GM18868 (cell line): ENCODE measurements at regions not wholly inside any gene's neighbourhood (a gene's known extent, or its start where the extent isn't known, plus 50 kb on each side); places are given as distances from the start of the nearest gene placed in this dataset.
"Not testable (repeated sequence)": the region's sequence is repeated elsewhere in the genome, so short reads cannot be mapped to it uniquely, and the experiment has no call there.

Experiments
- ATAC-seq: cut with Tn5 transposase; IDR thresholded peaks from one replicate; pipeline ENCODE4 v1.9.1; 2021; ENCODE audit warnings: mild to moderate bottlenecking, moderate library complexity; ENCODE audit not compliant: unreplicated experiment

DNA sequence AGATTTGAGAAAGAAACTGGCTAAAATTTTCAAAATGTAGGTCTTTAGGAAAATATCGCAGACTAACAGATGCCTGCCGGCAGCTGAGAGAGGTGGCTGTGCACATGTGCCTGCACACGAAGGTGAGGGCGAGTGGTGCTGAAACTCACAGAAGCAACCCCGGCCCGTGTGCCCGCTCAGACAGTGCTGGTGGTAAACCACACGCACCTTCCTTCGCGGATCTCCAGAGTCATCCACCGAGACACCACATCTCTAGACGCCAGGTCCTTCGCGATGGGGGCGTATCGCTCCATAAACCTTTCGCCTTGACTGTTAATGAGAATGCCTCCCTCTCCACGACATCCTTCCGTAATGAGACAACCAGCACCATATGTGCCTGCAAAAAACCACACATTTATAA lies 68.5 kb upstream of the TNK2 start:
- not testable (repeated sequence) for ATAC-seq

GRCh38 chr3:195974281-195974680 lies 65.9 kb upstream of the TNK2 start:
- ATAC-seq: not testable (repeated sequence)

- not testable (repeated sequence) for ATAC-seq
Observed at GRCh38 chr3:195970873-195971272, 62.5 kb upstream of the TNK2 start.

DNA sequence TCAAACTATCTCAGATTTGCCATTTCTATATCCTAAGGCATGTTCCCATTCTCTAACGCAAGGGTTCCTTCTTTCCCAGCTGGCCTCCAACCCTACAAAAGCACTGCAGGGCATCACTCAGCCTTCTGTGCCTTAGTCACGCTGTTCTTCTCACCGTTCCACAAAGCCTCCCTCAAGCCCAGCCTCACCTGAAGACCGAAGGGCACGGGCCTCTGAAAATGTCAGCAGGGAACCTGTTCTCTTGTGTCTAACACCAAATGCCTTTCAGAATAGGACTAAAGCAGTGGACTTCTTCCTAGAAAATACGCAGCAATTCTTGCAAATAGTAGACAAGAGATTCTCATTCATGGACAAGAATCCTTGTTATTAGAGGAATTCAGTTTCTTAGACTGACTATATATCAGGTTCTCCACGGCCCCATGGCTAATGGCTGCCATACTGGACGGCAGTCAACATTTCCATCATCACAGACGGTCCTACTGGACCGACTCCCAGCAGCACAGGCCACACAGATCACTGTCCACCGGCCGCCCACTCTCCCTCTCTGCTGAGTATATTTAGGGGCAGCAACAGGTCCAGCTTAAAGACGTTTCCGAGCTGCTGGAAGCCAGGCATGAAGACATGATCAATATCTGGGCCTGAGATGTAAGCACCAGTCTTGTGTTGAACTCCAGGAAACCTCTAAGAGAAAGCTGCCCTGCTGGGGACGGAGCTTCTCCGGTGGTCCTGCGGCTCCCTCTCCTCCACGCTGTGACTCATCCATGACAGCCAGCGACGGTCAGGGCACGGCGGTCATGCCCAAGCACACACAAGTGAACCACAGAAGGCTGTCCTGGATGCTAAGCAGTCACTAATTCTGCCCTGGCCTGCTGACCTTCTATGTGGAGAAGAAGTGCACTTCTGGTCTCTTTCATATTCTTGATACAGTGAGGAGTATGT lies 61.8 kb upstream of the TNK2 start:
- not testable (repeated sequence) for ATAC-seq

- ATAC-seq: not testable (repeated sequence)
Observed at GRCh38 chr3:195969341-195969740, 61.0 kb upstream of the TNK2 start.

DNA sequence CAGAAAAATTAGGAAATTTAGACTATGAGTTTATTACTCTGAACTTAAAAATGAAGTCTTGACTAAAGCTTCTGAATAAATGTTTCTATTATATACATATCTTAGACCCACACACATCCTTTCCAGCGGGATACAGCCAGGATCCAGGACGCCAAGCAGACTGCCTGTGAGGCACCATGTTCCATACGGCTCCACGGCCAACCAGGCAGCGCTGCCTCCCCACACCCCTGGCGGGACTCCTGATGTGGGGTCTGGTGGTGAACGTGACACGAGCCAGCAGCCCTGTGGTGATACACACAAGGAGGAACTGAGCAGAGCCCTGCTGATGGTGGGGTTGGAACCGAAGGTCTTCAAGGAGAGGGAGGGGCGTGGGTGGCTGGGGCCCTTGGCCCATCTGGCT lies 59.8 kb upstream of the TNK2 start:
- not testable (repeated sequence) for ATAC-seq

DNA sequence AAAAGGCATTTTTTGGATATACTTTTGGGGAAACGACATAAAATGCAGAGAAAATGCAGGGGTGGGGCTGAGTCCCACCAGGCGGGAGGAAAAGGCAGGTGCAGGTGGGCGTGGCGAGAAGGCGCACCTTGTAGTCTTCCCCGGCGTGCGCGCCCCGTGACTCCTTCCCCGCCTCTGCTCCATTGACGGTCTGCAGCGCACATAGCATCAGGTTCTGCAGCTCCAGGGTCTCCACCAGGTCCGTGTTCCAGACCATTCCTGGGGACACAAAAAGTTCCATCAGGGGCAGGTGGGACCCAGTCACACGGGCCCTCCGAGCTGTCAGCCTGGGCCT lies 59.0 kb upstream of the TNK2 start:
- not testable (repeated sequence) for ATAC-seq

- ATAC-seq: not testable (repeated sequence)
Observed at GRCh38 chr3:195966563-195967386, 58.4 kb upstream of the TNK2 start.

- ATAC-seq: not testable (repeated sequence)
Observed at GRCh38 chr3:195965217-195965616, 56.9 kb upstream of the TNK2 start.

GRCh38 chr3:195964318-195965107 lies 56.2 kb upstream of the TNK2 start:
- not testable (repeated sequence) for ATAC-seq

- not testable (repeated sequence) for ATAC-seq
Observed at GRCh38 chr3:195962222-195962621, 53.9 kb upstream of the TNK2 start.

DNA sequence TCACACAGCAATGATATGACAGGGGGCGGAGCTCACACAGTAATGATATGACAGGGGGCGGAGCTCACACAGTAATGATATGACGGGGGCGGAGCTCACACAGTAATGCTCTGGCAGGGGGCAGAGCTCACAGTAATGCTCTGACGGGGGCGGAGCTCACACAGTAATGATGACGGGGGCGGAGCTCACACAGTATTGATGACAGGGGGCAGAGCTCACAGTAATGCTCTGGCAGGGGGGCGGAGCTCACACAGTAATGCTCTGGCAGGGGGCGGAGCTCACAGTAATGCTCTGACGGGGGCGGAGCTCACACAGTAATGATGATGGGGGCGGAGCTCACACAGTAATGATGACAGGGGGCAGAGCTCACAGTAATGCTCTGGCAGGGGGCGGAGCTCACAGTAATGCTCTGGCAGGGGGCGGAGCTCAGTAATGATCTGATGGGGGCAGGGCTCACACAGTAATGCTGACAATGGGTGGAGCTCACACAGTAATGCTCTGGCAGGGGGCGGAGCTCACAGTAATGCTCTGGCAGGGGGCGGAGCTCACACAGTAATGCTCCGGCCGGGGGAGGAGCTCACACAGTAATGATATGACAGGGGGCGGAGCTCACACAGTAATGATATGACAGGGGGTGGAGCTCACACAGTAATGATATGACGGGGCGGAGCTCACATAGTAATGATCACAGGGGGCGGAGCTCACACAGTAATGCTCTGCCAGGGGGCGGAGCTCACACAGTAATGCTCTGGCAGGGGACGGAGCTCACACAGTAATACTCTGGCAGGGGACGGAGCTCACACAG lies 52.8 kb upstream of the TNK2 start:
- not testable (repeated sequence) for ATAC-seq

DNA sequence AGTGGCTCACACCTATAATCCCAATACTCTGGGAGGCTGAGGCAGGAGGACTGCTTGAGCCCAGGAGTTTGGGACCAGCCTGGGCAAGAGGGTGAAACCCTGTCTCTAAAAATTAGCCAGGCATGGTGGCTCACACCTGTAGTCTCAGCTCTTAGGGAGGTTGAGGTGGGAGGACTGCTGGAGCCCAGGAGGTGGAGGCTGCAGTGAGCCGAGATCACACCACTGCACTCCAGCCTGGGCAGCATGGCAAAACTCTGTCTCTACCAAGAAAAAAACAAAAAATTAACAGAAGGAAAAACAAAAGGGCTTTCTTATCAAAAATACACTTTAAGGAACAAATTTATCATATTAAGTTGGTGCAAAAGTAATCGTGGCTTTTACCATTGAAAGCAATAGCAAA lies 51.8 kb upstream of the TNK2 start:
- ATAC-seq: not testable (repeated sequence)

DNA sequence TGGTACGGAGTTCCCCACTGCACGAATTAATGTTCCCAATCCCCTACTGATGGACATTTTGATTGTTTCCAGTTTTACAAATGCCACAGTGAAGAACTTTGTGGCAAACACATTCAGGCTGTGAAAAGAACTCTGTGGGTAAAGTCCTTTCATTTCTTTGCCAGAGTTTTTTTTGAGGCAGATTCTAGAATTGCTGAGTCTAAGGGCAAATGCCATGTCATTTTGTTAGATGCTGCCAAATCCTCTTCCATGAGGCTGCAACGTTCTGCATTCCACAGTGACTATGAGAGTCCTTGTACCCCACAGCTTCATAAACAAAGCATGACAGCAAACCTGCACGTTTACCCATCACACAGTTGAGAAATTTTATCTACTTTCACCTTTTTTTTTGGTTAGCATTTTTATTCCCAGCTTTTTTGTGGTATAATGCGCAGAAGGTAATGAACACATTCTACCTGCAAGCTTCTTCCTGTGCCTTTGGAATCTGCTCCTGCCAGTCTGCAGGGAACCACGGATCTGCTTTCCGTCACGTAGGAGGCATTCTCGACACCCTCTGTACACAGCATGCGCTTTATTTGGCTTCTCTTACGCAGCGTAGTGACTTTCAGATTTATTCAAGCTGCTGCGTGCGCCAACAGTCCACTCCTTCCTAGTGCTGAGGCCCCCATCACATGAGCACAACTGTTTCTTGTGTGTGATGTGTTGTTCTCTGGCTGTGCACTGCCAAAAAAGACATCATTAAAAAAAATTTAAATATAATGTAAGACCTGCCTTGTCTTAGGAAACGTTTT lies 51.2 kb upstream of the TNK2 start:
- not testable (repeated sequence) for ATAC-seq

GRCh38 chr3:195958736-195959135 lies 50.4 kb upstream of the TNK2 start:
- ATAC-seq: not testable (repeated sequence)
